UCSD-AML1 (cell line): ENCODE measurements at regions not wholly inside any gene's neighbourhood (a gene's known extent, or its start where the extent isn't known, plus 50 kb on each side); places are given as distances from the start of the nearest gene placed in this dataset.

ENCODE experiments used
- DNase-seq: peaks from one replicate; lab custom pipeline; 2025; ENCODE audit not compliant: unreplicated experiment; lab: John Stamatoyannopoulos, UW

- DNase-seq: no peak
These were observed 91.2 kb upstream of the CPEB4 start for GRCh38 chr5:173796721-173797495.

GRCh38 chr5:173798127-173798810 lies 89.9 kb upstream of the CPEB4 start:
- DNase-seq: no peak

GRCh38 chr5:173800340-173800739 lies 87.8 kb upstream of the CPEB4 start:
- DNase-seq: no peak

- DNase-seq: no peak
These were observed 87.1 kb upstream of the CPEB4 start for GRCh38 chr5:173801006-173801405.

- no peak for DNase-seq
These were observed 85.4 kb upstream of the CPEB4 start for GRCh38 chr5:173802670-173803165.

GRCh38 chr5:173804579-173804978 lies 83.6 kb upstream of the CPEB4 start:
- no peak for DNase-seq

- DNase-seq: no peak
These were observed 81.7 kb upstream of the CPEB4 start for GRCh38 chr5:173806270-173807035.

- no peak for DNase-seq
These were observed 80.9 kb upstream of the CPEB4 start for GRCh38 chr5:173807181-173807655.

- no peak for DNase-seq
These were observed 79.9 kb upstream of the CPEB4 start for GRCh38 chr5:173808079-173808808.

- DNase-seq: no peak
These were observed 79.1 kb upstream of the CPEB4 start for GRCh38 chr5:173809014-173809413.

GRCh38 chr5:173812811-173813550 lies 75.2 kb upstream of the CPEB4 start:
- no peak for DNase-seq

- DNase-seq: no peak
These were observed 74.1 kb upstream of the CPEB4 start for GRCh38 chr5:173814053-173814452.

- DNase-seq: no peak
These were observed 72.6 kb upstream of the CPEB4 start for GRCh38 chr5:173815571-173815970.

- no peak for DNase-seq
These were observed 71.4 kb upstream of the CPEB4 start for GRCh38 chr5:173816728-173817127.

GRCh38 chr5:173817561-173817960 lies 70.6 kb upstream of the CPEB4 start:
- DNase-seq: no peak

- no peak for DNase-seq
These were observed 68.6 kb upstream of the CPEB4 start for GRCh38 chr5:173819521-173819920.

- DNase-seq: no peak
These were observed 64.9 kb upstream of the CPEB4 start for GRCh38 chr5:173823274-173823644.

GRCh38 chr5:173823721-173824567 lies 64.2 kb upstream of the CPEB4 start:
- no peak for DNase-seq

GRCh38 chr5:173825215-173825865 lies 62.8 kb upstream of the CPEB4 start:
- no peak for DNase-seq
